GM23338 (cell line): ENCODE measurements at regions not wholly inside any gene's neighbourhood (a gene's known extent, or its start where the extent isn't known, plus 50 kb on each side); places are given as distances from the start of the nearest gene placed in this dataset.

Source experiments
- CTCF ChIP-seq, 2 experiments: fragments of 200-600 bp in 1 of 2; sonication (generic) in 1 of 2; conservative IDR thresholded peaks; 2 replicates each; pipeline versions ENCODE4 v1.5.1 to v1.6.1; 2016 to 2017; ENCODE audit warnings: antibody characterized with exemption in 2 of 2, low read depth in 2 of 2, mild to moderate bottlenecking in 2 of 2, moderate library complexity in 1 of 2
- ETS1 ChIP-seq: IDR thresholded peaks from 2 replicates; pipeline ENCODE4 v1.6.1; 2016; ENCODE audit warnings: antibody characterized with exemption
- EZH2 ChIP-seq: fragments of 200-600 bp; sonication (generic); IDR thresholded peaks from one replicate; pipeline ENCODE4 v1.8.0; 2017; ENCODE audit warnings: antibody characterized with exemption, mild to moderate bottlenecking, low read depth; ENCODE audit not compliant: unreplicated experiment
- JUNB ChIP-seq: IDR thresholded peaks from one replicate; pipeline ENCODE4 v1.6.1; 2016; ENCODE audit warnings: antibody characterized with exemption; ENCODE audit not compliant: unreplicated experiment
- NANOG ChIP-seq: IDR thresholded peaks from 2 replicates; pipeline ENCODE4 v1.6.1; 2016; ENCODE audit warnings: antibody characterized with exemption, borderline replicate concordance
- POLR2AphosphoS5 ChIP-seq: IDR thresholded peaks from 2 replicates; pipeline ENCODE4 v1.6.1; 2016; ENCODE audit warnings: antibody characterized with exemption, low read depth

- no peak for TF ChIP-seq POLR2AphosphoS5
- no peak for TF ChIP-seq CTCF (conservative IDR thresholded peaks at IDR 0.05; ENCODE audit: low read depth in 2 of 2)
- TF ChIP-seq NANOG = no peak
- TF ChIP-seq EZH2 = no peak
- TF ChIP-seq ETS1 = no peak
- no peak for TF ChIP-seq JUNB
Measured at GRCh38 chr15:96442076-96442475, 111.6 kb downstream of the NR2F2 start.
